ENCODE measurements at regions not wholly inside any gene's neighbourhood (a gene's known extent, or its start where the extent isn't known, plus 50 kb on each side); places are given as distances from the start of the nearest gene placed in this dataset.

- Histone ChIP-seq H3K36me3 (ENCODE audit: control insufficient read depth, insufficient read depth, low read length) (no peaks in the 10 kb centered on the region), H3K4me1 (ENCODE audit: control insufficient read depth, insufficient read depth, low read length) (no peaks in the 10 kb centered on the region), H3K4me3 (ENCODE audit: low read depth in 2 of 2, low read length in 2 of 2) (no peak overlapping the region), H3K27ac (ENCODE audit: low read length) (no peak overlapping the region), H3K27me3 (ENCODE audit: control insufficient read depth, insufficient read depth, low read length) (no peaks in the 10 kb centered on the region), H3K9me3 (ENCODE audit: control insufficient read depth, insufficient read depth, low read depth, low read length) (no peaks in the 10 kb centered on the region)
- no peak for ATAC-seq
- in situ Hi-C loops (cut with HindIII; ENCODE audit: low pct_unique_long_range_greater_than_20kb, low sequenced_read_pairs) (no loop called here), intact Hi-C loops (cut with micrococcal nuclease; ENCODE audit: unreplicated experiment) (no loop called here)
- no peak for DNase-seq (ENCODE audit: low read depth, low spot score)
- ChIA-PET CTCF (no interaction called here), POLR2A (no interaction called here)
- TF ChIP-seq REST (IDR thresholded peaks at IDR 0.05; ENCODE audit: insufficient read depth in 1 of 2, low read depth in 2 of 2, low read length in 1 of 2) (no peak), TCF7L2 (IDR thresholded peaks at IDR 0.05; ENCODE audit: low read depth, low read length) (no peak), SIN3A (IDR thresholded peaks at IDR 0.05; ENCODE audit: borderline replicate concordance, insufficient read depth, low read depth, low read length) (no peak), POLR2AphosphoS5 (IDR thresholded peaks at IDR 0.05; ENCODE audit: low read depth, low read length) (no peak), CTCF (IDR thresholded peaks at IDR 0.05) (no peak)
- no TSS peak for BruUV-seq (replicated peaks)
These were observed 980.6 kb upstream of the LCORL start for GRCh38 chr4:19002170-19002569.

GRCh38 chr4:18999595-18999994 is 978.0 kb upstream of the LCORL start:
- H3K27ac ChIP-seq (ENCODE audit: low read length) = no peak overlapping the region
- BruUV-seq (replicated peaks) = no TSS peak
- intact Hi-C loops (cut with micrococcal nuclease; ENCODE audit: unreplicated experiment) (no loop called here), in situ Hi-C loops (cut with HindIII; ENCODE audit: low pct_unique_long_range_greater_than_20kb, low sequenced_read_pairs) (no loop called here)
- ATAC-seq (no peak), DNase-seq (ENCODE audit: low read depth, low spot score) (no peak)
- H3K9me3 ChIP-seq (ENCODE audit: control insufficient read depth, insufficient read depth, low read depth, low read length) = no peaks in the 10 kb centered on the region
- TF ChIP-seq TCF7L2 (IDR thresholded peaks at IDR 0.05; ENCODE audit: low read depth, low read length) (no peak), REST (IDR thresholded peaks at IDR 0.05; ENCODE audit: insufficient read depth in 1 of 2, low read depth in 2 of 2, low read length in 1 of 2) (no peak), SIN3A (IDR thresholded peaks at IDR 0.05; ENCODE audit: borderline replicate concordance, insufficient read depth, low read depth, low read length) (no peak), POLR2AphosphoS5 (IDR thresholded peaks at IDR 0.05; ENCODE audit: low read depth, low read length) (no peak), CTCF (IDR thresholded peaks at IDR 0.05) (no peak)
- ChIA-PET CTCF (interaction anchor here (0.6 kb wide), 1 partner anchor 1249 kb away, joined by 3 read pairs; no protein-coding TSS in a partner anchor), POLR2A (no interaction called here)
- H3K27me3 ChIP-seq (ENCODE audit: control insufficient read depth, insufficient read depth, low read length) = no peaks in the 10 kb centered on the region
- no peak overlapping the region for H3K4me3 ChIP-seq (ENCODE audit: low read depth in 2 of 2, low read length in 2 of 2)
- no peaks in the 10 kb centered on the region for H3K4me1 ChIP-seq (ENCODE audit: control insufficient read depth, insufficient read depth, low read length)
- H3K36me3 ChIP-seq (ENCODE audit: control insufficient read depth, insufficient read depth, low read length) = no peaks in the 10 kb centered on the region

Measured in Panc1 (cell line).